GM18909 (cell line): ENCODE measurements at regions not wholly inside any gene's neighbourhood (a gene's known extent, or its start where the extent isn't known, plus 50 kb on each side); places are given as distances from the start of the nearest gene placed in this dataset.

ENCODE experiments used
- ATAC-seq: cut with Tn5 transposase; IDR thresholded peaks from one replicate; pipeline ENCODE4 v1.9.1; 2021; ENCODE audit warnings: mild to moderate bottlenecking; ENCODE audit not compliant: unreplicated experiment, poor library complexity

- no peak for ATAC-seq
Measured at GRCh38 chr14:51307551-51307950, 67.5 kb downstream of the TMX1 start.

GRCh38 chr14:51308866-51309265, 68.8 kb downstream of the TMX1 start:
- ATAC-seq = no peak

- no peak for ATAC-seq
Measured at GRCh38 chr14:51310505-51310944, 70.5 kb downstream of the TMX1 start.

DNA sequence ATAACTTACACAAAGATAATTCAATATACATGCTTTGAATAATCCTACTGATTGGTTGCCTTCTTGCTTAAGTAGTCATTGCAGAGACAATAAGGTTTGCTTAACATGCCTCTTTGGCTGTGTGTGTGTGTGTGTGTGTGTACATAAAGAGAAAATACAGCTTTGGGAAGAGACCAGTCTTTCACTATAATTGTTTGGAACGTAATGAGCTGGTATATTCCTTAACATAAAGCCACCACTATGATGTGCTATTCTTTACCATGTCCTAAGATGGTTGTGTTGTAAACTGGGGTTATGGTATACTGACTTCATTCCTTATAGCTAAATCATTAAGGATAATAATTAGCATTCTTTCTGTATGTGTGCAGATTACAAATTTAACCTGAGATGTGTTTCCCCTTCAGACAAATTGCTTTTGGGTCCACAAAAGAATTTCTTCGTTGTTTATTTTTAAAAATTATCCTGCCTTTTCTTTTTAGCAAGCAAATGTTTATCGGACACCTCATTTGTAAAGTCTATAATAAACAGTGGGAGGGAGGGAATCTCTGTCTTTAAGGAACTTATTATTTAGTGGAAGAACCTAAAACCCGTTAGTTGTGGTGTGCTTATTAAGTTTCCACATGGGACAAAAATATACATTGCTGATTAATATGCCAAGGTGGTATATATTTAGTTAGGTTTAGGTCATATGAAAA, 74.4 kb downstream of the TMX1 start:
- no peak for ATAC-seq

DNA sequence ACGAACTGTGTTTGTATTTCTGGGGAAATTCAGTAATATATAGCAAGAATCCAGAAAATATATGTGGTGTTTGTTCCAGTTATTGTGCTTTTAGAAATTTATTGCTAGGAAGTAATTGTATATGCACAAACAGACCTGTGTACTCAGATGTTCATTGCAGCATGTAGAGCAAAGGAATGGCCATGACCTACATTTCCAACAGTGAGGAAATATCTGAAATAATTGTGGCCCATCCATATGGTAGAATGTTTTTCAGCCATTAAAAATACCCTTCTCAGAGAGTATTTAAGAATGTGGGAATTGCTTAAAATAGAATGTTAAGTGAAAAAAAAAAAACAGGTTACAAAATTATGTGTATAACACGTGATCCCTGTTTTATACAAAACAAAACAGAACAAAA, 77.3 kb downstream of the TMX1 start:
- ATAC-seq = no peak

DNA sequence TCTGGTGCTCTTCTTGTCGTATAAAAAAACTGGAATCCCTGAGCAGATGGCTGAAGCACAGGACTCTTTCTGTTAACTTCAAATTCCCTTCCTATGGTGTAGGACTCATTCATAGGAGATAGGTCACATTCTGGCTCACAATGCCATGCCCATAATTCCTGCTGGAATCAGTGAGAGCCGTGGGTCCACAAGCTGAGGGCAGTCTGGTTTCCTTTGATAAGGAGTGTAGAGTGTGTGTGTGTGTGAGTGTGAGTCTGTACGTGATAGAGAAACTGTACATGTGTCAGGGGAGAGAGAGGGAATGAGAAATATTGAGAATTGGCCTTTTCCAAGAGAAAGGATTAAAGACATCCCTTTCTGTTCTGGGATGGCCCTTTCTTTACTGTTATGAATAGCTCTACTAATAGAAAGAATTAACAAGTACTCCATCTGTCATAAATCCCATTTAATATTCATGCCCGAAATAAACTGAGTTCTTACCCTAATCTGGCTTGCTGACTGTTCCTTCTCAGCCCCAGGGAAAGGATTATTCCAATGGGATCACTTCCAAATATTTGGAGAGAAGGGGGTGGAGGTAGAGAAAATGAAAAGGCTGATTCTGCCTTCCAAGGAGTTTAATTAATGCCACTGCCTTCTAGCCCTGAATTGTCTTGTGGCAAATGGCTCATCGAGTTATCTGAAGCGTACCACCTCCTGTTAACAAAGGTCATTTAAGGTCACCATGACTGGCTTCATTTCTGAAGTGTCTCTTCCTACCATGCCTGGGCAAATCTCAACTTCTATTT, 79.0 kb downstream of the TMX1 start:
- no peak for ATAC-seq

DNA sequence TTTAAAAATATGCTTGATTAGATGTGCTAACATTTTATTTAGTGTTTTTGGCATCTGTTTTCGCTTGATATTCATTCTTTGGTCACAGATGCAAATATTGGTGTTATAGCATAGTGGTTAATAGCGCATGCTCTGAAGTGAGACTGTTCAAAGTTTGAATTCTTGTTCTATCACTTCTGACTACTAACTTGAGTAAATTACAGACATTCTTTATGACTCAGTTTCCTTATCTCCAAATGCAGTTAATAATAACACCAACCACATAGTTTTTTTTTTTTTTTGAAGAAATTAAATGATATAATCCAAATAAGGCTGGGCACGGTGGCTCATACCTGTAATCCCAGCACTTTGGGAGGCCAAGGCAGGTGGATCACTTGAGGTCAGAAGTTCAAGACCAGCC, 81.0 kb downstream of the TMX1 start:
- no peak for ATAC-seq

- no peak for ATAC-seq
Measured at GRCh38 chr14:51323492-51323891, 83.4 kb downstream of the TMX1 start.

DNA sequence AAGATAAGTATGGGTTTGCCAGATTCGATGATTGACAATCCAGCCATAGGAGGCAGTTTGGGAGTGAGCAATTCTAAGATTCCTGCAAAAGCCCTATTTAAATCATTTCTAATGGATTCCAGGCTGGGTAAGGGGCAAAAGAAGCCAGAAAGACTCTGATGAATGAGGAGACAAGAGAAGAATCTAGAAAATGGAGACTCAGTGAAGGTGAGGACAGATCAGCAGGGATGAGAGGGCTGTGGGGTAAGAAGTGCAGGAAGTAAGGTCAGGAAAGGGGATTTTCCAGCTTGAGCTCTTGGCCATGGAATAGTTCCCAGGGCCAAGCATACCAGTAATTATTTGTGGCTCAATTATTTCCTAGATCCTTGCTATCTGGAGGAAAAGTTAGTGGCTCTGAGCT, 87.3 kb downstream of the TMX1 start:
- ATAC-seq = no peak

GRCh38 chr14:51328064-51328771, 88.2 kb downstream of the TMX1 start:
- ATAC-seq = no peak

GRCh38 chr14:51328772-51329353, 88.8 kb downstream of the TMX1 start:
- no peak for ATAC-seq

DNA sequence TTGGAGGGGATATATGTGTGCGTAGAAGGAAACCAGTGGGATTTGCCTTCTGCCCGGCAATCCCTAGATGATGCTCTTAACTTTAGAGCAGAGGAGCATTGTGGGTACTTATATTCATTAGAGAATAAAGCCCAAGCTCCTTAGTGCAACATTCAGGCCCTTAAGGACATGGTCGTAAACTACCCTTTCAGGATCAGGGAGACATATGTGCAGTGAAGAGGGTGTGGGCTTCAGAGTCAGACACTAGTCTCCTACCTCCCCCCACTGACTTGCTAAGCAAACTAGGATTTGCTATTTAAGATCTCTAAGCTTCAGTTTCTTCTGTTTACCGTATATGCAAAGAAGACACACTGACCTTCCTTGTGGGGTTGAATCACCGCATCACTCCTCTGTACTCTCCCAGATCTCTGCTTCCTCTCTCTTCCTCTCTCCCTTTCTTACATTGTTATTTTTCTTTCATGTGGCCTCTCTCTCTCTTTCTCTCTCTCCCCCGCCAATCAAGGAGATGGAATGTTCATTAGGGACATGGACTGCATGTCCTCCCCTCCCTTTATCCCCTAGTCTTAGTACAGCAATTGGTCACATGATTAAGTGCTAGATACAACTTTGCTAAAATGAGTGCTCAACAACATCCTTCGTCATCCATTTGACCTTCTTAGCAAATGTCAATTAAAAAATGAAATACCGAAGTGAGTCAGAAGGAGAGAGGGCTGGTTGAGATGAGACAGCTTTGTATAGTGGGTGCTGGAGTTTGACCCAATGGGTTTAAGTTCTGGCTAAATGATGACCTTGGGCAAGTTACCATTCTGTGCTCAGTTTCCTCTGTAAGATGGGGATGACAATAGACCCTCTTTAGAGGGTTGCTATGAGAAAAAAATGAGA, 91.7 kb downstream of the TMX1 start:
- ATAC-seq = no peak

DNA sequence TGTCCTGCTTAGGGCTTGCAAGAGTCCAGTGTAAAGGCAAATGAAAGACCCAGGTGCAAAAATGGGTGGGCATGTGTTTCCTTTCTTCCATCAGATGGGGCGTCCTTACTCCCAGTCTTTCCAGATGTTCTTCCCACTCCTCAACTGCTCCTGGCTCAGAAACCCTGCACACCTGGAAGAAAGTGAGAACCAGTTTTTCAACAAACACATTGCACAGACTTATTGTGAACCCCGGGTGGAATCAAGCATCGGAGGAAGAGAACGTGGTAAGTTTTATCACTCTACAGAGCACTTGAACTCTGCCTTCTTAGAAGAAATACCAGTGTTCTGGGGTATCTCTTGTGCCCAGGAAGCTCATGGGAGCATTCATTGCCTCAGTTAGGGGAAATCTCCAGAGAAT, 93.3 kb downstream of the TMX1 start:
- ATAC-seq = no peak

GRCh38 chr14:51333901-51334521, 94.0 kb downstream of the TMX1 start:
- no peak for ATAC-seq

- no peak for ATAC-seq
Measured at GRCh38 chr14:51334566-51334965, 94.5 kb downstream of the TMX1 start.

- no peak for ATAC-seq
Measured at GRCh38 chr14:51335531-51335930, 95.5 kb downstream of the TMX1 start.

- ATAC-seq = no peak
Measured at GRCh38 chr14:51335961-51336723, 96.1 kb downstream of the TMX1 start.

DNA sequence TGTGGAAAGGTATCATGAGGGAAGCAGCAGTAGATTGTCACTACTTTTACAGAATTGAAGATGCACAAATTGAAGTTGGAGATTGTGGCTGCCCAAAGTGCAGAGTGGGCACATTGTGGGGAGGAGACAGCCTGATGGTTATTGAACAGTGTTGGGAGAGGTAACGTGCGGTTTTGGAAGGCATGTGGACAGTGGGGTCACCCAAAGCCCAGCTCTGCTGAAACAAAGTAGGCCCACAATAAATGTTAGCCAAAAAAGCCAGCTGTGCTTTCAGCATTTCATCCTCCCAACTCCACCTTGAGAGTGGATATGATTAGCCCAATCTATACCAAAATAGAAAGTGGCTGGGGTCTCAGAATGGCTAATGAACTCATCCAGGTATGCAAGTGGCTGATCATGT, 96.7 kb downstream of the TMX1 start:
- ATAC-seq = no peak

- ATAC-seq = no peak
Measured at GRCh38 chr14:51337520-51337919, 97.5 kb downstream of the TMX1 start.
